ENCODE measurements at regions not wholly inside any gene's neighbourhood (a gene's known extent, or its start where the extent isn't known, plus 50 kb on each side); places are given as distances from the start of the nearest gene placed in this dataset.

DNA sequence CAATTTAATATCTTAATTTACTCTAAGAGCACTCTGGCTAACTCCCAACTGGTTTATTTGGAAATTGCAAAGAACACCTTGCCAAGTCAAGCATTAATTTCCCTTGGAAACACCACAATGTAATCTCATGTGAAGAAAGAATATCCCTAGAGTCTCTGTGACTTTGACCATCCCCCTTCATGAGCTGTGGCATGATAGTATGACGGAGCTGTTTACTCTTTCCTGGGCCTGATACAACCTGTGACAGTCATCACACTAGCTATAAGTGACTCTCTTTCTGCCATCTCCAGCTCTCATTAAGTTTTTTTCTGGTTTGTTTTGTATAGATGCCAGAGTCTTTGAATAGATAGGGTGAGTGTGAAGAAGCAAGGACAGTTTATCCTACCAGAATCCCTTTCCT lies 470.3 kb upstream of the JARID2 start:
- TF ChIP-seq POLR2A (IDR thresholded peaks at IDR 0.05) (no peak), CTCF (IDR thresholded peaks at IDR 0.05 in 4 of 5, conservative IDR thresholded peaks at IDR 0.05 in 1 of 5) (no peak)
